Activated CD8-positive, alpha-beta memory T cell treated with anti-CD3 and anti-CD28 coated beads, Interleukin-2, amount 10 ng/mL, durations not matched to agents 7 days and 5 days (primary cell): ENCODE measurements at regions not wholly inside any gene's neighbourhood (a gene's known extent, or its start where the extent isn't known, plus 50 kb on each side); places are given as distances from the start of the nearest gene placed in this dataset.

ENCODE experiments used
- ATAC-seq: fragments of 150-1000 bp; cut with Tn5 transposase; one replicate; pipeline ENCODE4 v1.10.0; 2021; ENCODE audit warnings: moderate library complexity
- CTCF ChIA-PET: fragments of 350-600 bp; sonication (Branson Sonifier 250); formaldehyde crosslinking; loops from one replicate; lab custom pipeline; 2021; ENCODE audit warnings: antibody characterized with exemption; lab: Charles Lee
- DNase-seq: peaks from one replicate; pipeline ENCODE4 v3.0.0-alpha.2; 2020
- H3K27ac Mint-ChIP-seq: one replicate; pipeline ENCODE4 v1.8.0; 2021; ENCODE audit warnings: mild to moderate bottlenecking, mixed read lengths
- H3K27me3 Mint-ChIP-seq: one replicate; pipeline ENCODE4 v1.8.0; 2021; ENCODE audit warnings: mixed read lengths
- H3K36me3 Mint-ChIP-seq: one replicate; pipeline ENCODE4 v1.8.0; 2021; ENCODE audit warnings: mild to moderate bottlenecking, mixed read lengths
- H3K4me1 Mint-ChIP-seq: one replicate; pipeline ENCODE4 v1.8.0; 2021; ENCODE audit warnings: mixed read lengths
- H3K4me3 Mint-ChIP-seq: one replicate; pipeline ENCODE4 v1.8.0; 2021; ENCODE audit warnings: mild to moderate bottlenecking, moderate library complexity, mixed read lengths
- H3K9me3 Mint-ChIP-seq: one replicate; pipeline ENCODE4 v1.8.0; 2022; ENCODE audit warnings: low read depth, mixed read lengths

DNA sequence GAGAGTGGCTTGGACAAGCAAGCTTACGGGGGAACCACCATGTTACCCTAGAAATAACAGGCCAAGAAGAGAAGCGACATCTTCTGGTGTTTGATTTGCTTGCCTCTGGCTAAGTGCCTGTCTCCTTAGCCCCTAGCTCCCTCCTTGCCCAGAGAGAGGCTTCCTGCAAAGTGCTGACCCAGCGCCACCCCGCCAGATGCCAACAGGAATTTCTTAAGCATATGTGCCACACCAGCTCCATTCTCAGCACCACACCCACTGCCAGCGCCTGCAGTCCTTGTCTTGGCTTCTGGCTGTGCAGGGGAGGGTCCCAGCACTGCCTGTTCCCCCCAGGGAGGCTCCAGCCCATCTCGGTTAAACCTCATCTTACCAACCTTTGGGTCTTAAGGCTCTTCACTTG, 74.2 kb upstream of the NCOR2 start:
- H3K4me1 Mint-ChIP-seq = peaks cover 5% of the 10 kb centered on the region

DNA sequence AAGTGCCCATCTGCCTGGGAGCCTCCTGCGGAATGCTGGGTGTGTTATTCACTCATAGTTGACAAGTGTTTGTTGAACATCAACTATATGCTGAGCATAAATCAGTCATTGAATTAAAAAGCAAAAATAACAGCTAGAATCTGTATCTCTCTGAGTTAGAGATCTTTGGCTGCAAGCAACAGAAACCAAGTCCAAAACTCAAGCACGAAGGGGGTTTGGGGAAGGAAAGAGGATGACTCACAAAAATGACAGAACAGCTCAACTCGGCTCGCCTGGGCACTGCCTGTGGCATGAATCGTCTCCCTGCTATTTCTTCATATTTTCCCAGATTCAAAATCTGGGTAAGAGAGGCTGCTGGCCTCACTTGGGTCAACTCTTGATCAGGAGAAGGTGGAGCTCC, 72.6 kb upstream of the NCOR2 start:
- no peak for DNase-seq
- peaks cover 21% of the 10 kb centered on the region for H3K27me3 Mint-ChIP-seq
- H3K4me1 Mint-ChIP-seq = peaks cover 8% of the 10 kb centered on the region
- no peak overlapping the region for H3K4me3 Mint-ChIP-seq
- H3K9me3 Mint-ChIP-seq = no peaks in the 10 kb centered on the region
- no peaks in the 10 kb centered on the region for H3K36me3 Mint-ChIP-seq
- H3K27ac Mint-ChIP-seq = no peak overlapping the region
- no peak for ATAC-seq
- CTCF ChIA-PET = no interaction called here

More for the DNA sequence above, 74.2 kb upstream of the NCOR2 start:
- Mint-ChIP-seq H3K9me3 (no peaks in the 10 kb centered on the region), H3K36me3 (no peaks in the 10 kb centered on the region), H3K27me3 (peaks cover 34% of the 10 kb centered on the region), H3K4me3 (no peak overlapping the region), H3K27ac (no peak overlapping the region)
- CTCF ChIA-PET = no interaction called here
- DNase-seq (no peak), ATAC-seq (no peak)

DNA sequence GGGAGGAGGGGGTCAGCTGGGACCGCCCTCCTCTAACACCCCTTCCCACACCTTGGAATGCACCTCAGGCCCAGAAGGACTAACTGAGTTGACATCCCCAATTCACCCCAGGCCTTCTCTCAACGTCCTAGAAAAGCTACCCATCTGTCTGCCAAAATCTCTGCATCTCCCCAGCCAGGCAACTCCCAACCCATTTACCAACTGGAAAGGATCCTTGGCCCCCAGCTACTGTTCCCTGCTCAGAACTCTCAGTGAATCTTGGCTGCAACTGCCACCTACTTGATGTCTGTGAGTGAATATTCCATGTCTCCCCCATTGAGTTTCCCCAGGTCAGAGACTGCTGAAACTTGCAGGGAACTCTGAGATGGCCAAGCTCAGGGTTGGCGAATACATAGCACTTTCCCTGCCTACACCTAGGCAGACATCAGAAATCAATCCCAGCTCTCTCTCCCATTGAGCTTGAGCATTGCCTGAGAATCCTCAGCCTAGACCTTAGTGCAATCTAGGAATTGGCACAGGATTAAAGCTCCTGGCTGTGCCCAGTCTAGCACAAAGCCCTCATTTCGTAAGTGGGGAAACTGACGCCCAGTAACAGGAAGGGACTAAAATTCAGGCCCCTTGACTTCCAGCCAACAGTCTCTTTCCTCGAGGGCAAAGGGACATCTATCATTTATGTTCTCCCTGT, 71.9 kb upstream of the NCOR2 start:
- CTCF ChIA-PET = interaction anchor here (0.7 kb wide), 1 partner anchor 133 kb away, joined by 3 read pairs; no protein-coding TSS in a partner anchor
- DNase-seq (no peak), ATAC-seq (no peak)
- Mint-ChIP-seq H3K9me3 (no peaks in the 10 kb centered on the region), H3K27me3 (peaks cover 19% of the 10 kb centered on the region), H3K36me3 (no peaks in the 10 kb centered on the region), H3K27ac (no peak overlapping the region), H3K4me1 (peaks cover 8% of the 10 kb centered on the region), H3K4me3 (no peak overlapping the region)

DNA sequence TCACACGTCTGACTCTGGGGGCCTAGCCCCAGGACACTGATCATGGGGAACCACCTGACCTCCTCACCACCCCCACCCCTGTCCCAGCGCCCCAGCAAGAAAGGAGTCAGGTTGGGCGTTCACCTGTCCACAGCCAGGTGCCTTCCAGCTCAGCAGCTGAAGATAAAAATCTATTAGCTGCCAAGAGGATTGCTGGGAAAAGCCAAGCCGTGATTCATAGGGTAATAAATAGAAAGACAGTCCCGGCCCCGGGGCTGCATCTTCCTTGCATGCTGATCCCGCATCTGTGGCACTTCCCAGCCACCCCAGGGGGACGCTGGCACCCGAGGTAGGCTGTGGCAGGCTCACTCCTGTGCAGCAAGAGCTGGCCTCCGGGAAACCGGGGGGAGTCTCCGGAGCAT, 70.2 kb upstream of the NCOR2 start:
- CTCF ChIA-PET = no interaction called here
- no peak for ATAC-seq
- H3K9me3 Mint-ChIP-seq = no peaks in the 10 kb centered on the region
- H3K36me3 Mint-ChIP-seq = no peaks in the 10 kb centered on the region
- H3K27me3 Mint-ChIP-seq = peaks cover 18% of the 10 kb centered on the region
- H3K4me3 Mint-ChIP-seq = no peak overlapping the region
- H3K27ac Mint-ChIP-seq = no peak overlapping the region
- DNase-seq = no peak
- peaks cover 8% of the 10 kb centered on the region for H3K4me1 Mint-ChIP-seq

DNA sequence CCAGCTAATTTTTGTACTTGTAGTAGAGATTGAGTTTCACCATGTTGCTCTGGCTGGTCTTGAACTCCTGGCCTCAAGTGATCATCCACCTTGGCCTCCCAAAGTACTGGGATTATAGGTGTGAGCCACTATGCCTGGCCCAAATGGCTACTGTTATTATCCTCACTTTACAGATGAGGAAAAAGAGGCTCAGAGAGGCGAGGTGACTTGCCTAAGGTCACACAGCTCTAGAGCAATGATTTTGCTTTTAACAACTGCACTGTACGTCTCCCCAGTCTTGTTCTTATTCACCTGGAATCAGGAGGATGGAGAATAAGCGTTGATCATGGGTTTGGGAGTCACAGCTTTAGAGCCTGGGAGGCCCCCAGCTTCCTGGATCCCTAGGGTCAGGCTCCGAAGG, 69.8 kb upstream of the NCOR2 start:
- H3K27me3 Mint-ChIP-seq = peaks cover 18% of the 10 kb centered on the region
- no peaks in the 10 kb centered on the region for H3K36me3 Mint-ChIP-seq
- H3K27ac Mint-ChIP-seq = no peak overlapping the region
- ATAC-seq (no peak), DNase-seq (no peak)
- peaks cover 8% of the 10 kb centered on the region for H3K4me1 Mint-ChIP-seq
- CTCF ChIA-PET = no interaction called here
- H3K4me3 Mint-ChIP-seq = no peak overlapping the region
- H3K9me3 Mint-ChIP-seq = no peaks in the 10 kb centered on the region

DNA sequence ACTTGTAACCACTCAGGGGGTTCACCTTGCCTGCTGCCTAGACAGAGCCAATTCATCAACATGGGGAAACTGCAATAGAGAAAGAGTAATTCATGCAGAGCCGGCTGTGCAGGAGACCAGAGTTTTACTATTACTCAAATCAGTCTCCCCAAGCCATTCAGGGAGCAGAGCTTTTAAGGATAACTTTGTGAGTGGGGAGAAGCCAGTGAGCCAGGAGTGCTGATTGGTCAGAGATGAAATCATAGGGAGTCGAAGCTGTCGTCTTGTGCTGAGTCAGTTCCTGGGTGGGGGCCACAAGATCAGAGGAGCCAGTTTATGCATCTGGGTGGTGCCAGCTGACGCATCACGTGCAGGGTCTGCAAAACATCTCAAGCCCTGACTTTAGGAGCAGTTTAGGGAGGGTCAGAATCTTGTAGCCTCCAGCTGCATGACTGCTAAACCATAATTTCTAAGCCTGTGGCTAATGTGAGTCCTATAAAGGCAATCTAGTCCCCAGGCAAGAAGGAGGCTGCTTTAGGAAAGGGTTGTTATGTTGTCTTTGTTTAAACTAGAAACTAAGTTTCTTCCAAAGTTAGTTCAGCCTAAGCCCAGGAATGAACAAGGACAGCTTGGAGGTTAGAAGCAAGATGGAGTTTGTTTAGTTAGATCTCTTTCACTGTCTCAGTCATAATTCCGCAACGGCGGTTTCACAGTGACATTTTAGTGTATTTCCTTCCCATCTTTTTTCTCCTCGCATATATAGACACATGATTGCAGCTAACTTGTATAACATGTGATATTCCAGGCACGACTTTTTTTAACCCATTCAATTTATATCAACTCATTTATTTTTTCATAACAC, 68.9 kb upstream of the NCOR2 start:
- DNase-seq (peak; percentile 66), ATAC-seq (no peak)
- Mint-ChIP-seq H3K27me3 (peaks cover 18% of the 10 kb centered on the region), H3K9me3 (no peaks in the 10 kb centered on the region), H3K27ac (no peak overlapping the region), H3K36me3 (no peaks in the 10 kb centered on the region), H3K4me1 (peaks cover 8% of the 10 kb centered on the region), H3K4me3 (no peak overlapping the region)
- CTCF ChIA-PET = no interaction called here

DNA sequence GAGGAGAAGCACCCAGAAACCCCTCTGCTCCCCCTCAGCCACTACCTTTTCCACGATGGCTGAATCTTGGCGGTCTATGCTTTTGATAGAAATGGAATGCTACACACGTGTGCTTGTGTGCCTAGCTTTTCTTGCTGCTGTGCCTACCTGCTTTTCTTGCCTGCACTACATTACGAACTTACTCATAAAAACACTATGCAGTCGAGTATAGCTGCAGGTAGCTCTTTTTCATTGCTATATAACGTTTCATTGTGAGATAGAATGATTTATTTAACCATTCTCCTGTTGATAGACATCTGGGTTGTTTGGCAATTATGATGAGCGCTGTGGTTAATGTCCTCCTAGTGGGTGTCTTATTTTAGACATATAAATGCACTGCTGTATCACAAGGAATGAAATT, 67.9 kb upstream of the NCOR2 start:
- Mint-ChIP-seq H3K4me3 (no peak overlapping the region), H3K4me1 (peaks cover 8% of the 10 kb centered on the region), H3K36me3 (no peaks in the 10 kb centered on the region), H3K27ac (no peak overlapping the region), H3K27me3 (peaks cover 18% of the 10 kb centered on the region), H3K9me3 (no peaks in the 10 kb centered on the region)
- DNase-seq = no peak
- CTCF ChIA-PET = no interaction called here
- ATAC-seq = no peak

DNA sequence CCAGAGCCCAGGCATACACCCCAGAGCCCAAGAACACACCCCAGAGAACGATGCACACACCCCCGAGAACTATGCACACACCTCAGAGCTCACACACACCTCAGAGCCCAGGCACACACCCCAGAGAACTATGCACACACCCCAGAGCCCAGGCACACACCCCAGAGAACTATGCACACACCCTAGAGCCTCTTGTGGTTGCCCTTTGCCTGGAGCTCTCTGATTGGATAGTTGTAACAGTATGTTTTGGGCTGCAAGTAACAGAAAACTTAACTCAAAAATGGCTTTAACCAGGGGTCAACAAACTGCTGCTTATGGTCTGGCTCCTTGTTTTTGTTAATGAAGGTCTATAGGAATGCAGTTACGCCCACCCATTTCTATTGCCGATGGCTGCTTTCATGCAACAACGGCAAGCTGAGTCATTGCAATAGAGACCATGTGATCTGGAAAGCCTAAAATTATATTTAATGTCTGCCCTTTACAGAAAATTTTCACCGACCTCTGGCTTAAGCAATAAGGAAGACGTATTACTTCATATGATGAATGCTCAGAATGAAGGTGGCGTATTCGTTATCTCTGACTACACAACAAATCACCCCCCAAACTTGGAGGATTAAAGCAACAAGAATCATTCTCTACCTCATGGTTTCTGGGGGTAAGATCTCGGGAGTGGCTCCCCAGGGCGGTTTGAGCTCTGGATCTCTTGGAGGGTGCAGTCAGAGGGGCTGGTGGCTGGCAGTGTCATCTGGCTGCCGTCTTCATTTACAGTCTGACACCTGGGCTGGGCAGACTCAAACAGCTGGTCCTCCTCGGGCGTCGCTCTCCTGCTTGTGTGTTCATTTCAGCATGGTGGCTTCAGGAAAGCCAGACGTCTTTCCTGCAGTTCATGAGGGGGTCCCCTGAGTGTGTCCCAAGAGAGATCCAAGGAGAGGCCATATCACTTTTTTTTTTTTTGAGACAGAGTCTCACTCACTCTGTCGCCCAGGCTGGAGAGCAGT, 66.3 kb upstream of the NCOR2 start:
- Mint-ChIP-seq H3K27me3 (peaks cover 7% of the 10 kb centered on the region), H3K4me1 (peaks cover 8% of the 10 kb centered on the region), H3K9me3 (no peaks in the 10 kb centered on the region), H3K4me3 (no peak overlapping the region), H3K27ac (no peak overlapping the region), H3K36me3 (no peaks in the 10 kb centered on the region)
- DNase-seq (no peak), ATAC-seq (no peak)
- CTCF ChIA-PET = no interaction called here

DNA sequence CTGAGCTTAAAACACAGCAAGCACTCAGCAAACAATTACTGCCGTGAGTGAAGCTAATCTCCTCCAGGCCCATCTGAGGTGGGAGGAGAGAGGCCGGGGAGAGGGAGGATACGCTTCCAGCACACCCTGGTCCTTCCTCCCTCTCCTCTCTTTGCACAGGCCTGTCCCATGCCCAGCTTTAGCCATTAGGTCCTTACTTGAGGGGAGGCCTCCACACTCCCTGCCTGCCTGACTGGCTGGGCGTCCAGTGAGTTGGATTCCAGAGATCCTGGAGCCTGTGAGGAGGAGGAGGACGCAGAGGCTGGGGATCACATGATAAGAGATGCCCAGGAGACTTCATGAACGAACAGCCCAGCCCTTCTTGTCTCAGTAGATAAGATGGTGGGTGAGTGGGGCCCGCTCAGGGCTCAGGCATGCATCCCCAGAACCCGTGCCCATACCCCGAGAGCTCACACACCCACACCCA, 65.1 kb upstream of the NCOR2 start:
- peaks cover 8% of the 10 kb centered on the region for H3K4me1 Mint-ChIP-seq
- H3K36me3 Mint-ChIP-seq = no peaks in the 10 kb centered on the region
- CTCF ChIA-PET = no interaction called here
- peaks cover 7% of the 10 kb centered on the region for H3K27me3 Mint-ChIP-seq
- H3K27ac Mint-ChIP-seq = no peak overlapping the region
- H3K4me3 Mint-ChIP-seq = no peak overlapping the region
- ATAC-seq = no peak
- no peak for DNase-seq
- no peaks in the 10 kb centered on the region for H3K9me3 Mint-ChIP-seq

DNA sequence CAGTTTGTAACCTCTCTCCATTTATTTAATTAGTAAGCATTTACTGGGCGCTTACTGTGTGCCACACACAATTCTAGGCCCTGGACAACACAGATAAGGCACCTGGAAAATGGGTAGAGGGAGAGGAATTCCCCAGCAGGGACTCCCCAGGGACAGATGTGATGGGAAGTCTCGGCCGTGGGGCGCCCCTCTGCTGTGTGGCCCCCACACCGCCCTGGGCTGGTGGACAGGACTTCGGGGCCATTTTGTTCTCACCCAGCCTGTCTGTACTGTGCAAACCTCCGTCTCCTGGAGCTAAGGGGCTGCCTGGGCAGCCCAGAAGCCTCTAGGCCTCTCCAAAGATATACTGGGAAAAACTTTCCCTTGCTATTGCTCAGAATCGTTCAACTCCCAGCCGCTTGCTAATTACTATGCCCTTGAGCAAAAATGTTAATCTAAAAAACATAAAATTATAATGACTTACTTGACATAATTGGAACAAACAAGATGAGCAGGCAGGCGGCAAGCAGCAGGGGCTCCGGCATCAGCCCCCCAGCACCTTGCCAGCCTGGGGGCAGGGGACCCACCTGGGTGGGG, 64.4 kb upstream of the NCOR2 start:
- DNase-seq = no peak
- Mint-ChIP-seq H3K4me3 (no peak overlapping the region), H3K36me3 (no peaks in the 10 kb centered on the region), H3K27ac (no peak overlapping the region), H3K9me3 (no peaks in the 10 kb centered on the region), H3K27me3 (peaks cover 7% of the 10 kb centered on the region), H3K4me1 (peaks cover 8% of the 10 kb centered on the region)
- CTCF ChIA-PET = no interaction called here
- ATAC-seq = no peak

DNA sequence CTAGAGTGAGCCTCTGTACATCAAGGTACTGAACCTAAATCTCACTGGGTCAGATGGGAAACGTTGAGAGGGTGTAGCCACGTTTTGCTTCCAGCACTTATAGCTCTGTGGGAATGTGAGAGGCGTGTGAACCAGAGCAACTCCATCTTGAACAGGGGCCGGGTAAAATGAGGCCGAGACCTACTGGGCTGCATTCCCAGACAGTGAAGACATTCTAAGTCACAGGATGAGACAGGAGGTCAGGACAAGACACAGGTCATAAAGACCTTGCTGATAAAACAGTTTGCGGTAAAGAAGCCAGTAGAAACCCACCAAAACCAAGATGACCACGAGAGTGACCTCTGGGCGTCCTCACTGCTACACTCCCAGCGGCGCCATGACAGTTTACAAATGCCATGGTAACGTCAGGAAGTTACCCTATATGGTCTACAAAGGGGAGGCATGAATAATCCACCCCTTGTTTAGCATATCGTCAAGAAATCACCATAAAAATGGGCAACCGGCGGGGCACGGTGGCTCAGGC, 63.4 kb upstream of the NCOR2 start:
- no peaks in the 10 kb centered on the region for H3K9me3 Mint-ChIP-seq
- DNase-seq (no peak), ATAC-seq (no peak)
- peaks cover 5% of the 10 kb centered on the region for H3K27me3 Mint-ChIP-seq
- CTCF ChIA-PET = no interaction called here
- H3K4me3 Mint-ChIP-seq = no peak overlapping the region
- no peak overlapping the region for H3K27ac Mint-ChIP-seq
- H3K4me1 Mint-ChIP-seq = no peaks in the 10 kb centered on the region
- no peaks in the 10 kb centered on the region for H3K36me3 Mint-ChIP-seq

DNA sequence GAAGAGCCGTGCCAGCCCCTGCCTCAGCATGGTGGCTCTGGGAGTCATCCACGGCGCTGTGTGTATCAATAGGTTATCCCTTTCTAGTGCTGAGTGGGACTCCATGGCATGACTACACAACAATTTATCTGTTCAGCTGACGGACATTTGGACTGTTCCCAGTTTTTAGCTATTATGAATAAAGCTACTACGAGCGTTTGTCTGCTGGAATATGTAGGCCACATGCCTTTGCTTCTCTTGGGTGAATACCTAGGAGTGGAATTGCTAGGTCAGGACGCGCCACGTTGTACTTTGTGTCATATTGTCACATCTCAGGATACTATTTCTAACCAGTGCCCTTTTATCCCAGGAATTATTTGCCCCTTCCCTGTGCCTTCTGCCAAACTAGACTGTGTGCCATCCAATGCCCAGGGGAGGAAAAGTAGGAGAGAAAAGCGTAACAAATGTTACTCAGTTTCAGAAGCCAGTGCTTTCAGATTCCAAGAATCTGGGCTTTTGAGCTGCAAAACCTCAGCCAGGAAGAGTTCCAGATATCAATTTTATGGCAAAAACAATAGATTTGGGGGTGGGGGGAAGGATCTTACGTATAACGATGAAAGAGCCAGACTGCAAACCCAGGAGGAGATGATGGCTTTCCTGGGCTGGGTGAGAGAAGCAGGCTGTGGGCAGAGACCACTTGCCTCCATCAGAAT, 62.5 kb upstream of the NCOR2 start:
- Mint-ChIP-seq H3K4me1 (no peaks in the 10 kb centered on the region), H3K9me3 (no peaks in the 10 kb centered on the region), H3K27ac (no peak overlapping the region), H3K4me3 (no peak overlapping the region), H3K36me3 (no peaks in the 10 kb centered on the region), H3K27me3 (peaks cover 5% of the 10 kb centered on the region)
- ATAC-seq (no peak), DNase-seq (no peak)
- CTCF ChIA-PET = interaction anchor here (0.7 kb wide), 1 partner anchor 142 kb away, joined by 3 read pairs; no protein-coding TSS in a partner anchor
